ENCODE measurements at regions not wholly inside any gene's neighbourhood (a gene's known extent, or its start where the extent isn't known, plus 50 kb on each side); places are given as distances from the start of the nearest gene placed in this dataset.
"Not testable (repeated sequence)": the region's sequence is repeated elsewhere in the genome, so short reads cannot be mapped to it uniquely, and the experiment has no call there.

DNA sequence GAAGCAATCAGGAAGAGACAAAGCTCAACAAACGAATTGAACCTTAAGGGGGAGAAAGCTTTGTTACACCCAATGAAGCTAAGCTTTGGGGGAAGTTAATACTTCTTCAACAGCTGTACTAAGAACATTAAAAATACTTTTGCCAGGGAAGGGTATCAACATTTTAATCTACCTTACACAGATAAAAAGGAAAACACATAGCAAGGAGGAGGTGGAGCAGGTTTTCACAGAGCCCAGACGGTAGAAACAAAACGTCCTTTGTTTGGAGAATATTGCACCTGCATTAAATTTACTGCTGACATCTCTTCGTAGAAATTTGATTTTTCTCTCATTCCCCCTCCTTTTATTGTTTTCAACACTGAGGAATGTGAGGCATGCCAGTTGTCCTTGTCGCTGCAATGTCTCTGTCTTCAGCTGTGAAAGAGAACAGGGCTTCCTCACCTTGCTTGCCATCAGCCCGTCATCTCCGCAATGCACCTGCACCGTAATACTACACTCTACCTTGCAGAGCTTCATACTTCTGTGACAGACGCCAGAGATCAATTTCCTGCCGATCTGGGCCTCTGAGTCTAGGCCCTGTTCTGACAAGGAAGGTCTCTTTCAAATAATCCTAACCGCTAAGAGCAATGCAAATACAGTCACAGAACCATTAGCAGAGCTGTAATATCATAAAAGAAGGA lies 270.8 kb downstream of the SPRY2 start:
- Mint-ChIP-seq H3K27ac (no peak overlapping the region), H3K4me1 (ENCODE audit: low read depth) (no peaks in the 10 kb centered on the region), H3K9me3 (ENCODE audit: low read depth) (no peaks in the 10 kb centered on the region), H3K27me3 (no peaks in the 10 kb centered on the region), H3K36me3 (no peaks in the 10 kb centered on the region), H3K4me3 (no peak overlapping the region)

DNA sequence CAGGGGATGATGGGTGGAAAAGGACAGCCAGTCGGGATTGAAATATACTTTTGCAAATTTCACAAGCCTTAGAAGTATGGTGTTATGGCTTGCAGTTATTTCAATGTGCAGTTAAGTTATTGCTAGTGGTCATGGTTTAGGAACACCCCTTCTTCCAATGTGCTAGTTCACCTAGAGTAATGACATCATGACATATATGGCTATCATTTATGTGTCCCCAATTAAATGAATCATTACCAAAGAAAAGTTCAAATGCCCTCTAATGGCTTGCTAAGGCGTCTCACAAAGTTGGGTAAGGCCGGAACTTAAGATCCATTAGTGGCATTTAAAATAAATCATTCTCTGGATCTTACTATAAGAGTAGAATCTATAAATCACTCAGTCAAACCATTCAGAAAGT lies 271.6 kb downstream of the SPRY2 start:
- Mint-ChIP-seq H3K9me3 (ENCODE audit: low read depth) (no peaks in the 10 kb centered on the region), H3K27me3 (no peaks in the 10 kb centered on the region), H3K4me3 (no peak overlapping the region), H3K36me3 (no peaks in the 10 kb centered on the region), H3K27ac (no peak overlapping the region), H3K4me1 (ENCODE audit: low read depth) (no peaks in the 10 kb centered on the region)

GRCh38 chr13:80065996-80066395 lies 274.9 kb downstream of the SPRY2 start:
- H3K4me1 Mint-ChIP-seq (ENCODE audit: low read depth), result no peaks in the 10 kb centered on the region
- no peaks in the 10 kb centered on the region for H3K27me3 Mint-ChIP-seq
- no peak overlapping the region for H3K27ac Mint-ChIP-seq
- H3K4me3 Mint-ChIP-seq, result no peak overlapping the region
- no peaks in the 10 kb centered on the region for H3K36me3 Mint-ChIP-seq
- H3K9me3 Mint-ChIP-seq (ENCODE audit: low read depth), result no peaks in the 10 kb centered on the region

DNA sequence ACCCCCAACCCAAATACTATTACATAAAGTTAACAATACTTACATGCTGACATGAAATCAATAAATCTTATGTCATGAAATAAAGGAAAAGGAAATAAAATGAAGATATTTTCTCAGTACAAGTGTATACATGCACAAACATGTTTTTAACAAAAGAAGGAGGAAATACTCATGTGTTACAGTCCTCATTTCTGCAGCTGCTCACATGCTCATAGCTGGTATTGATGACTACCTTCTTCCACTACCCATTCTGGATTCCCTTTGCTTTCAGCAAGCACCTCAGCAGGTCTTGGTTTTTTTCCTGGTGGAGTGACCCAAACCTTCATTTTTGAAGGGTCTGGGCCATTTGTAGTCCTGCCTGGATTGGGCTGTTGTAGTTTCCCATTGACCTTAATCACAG lies 278.5 kb downstream of the SPRY2 start:
- not testable (repeated sequence) for H3K27me3 Mint-ChIP-seq; H3K9me3 Mint-ChIP-seq (ENCODE audit: low read depth); H3K4me1 Mint-ChIP-seq (ENCODE audit: low read depth); H3K27ac Mint-ChIP-seq; H3K36me3 Mint-ChIP-seq; H3K4me3 Mint-ChIP-seq

GRCh38 chr13:80059789-80060188 lies 281.1 kb downstream of the SPRY2 start:
- no peaks in the 10 kb centered on the region for H3K9me3 Mint-ChIP-seq (ENCODE audit: low read depth)
- no peak overlapping the region for H3K4me3 Mint-ChIP-seq
- no peak overlapping the region for H3K27ac Mint-ChIP-seq
- H3K27me3 Mint-ChIP-seq, result no peaks in the 10 kb centered on the region
- H3K36me3 Mint-ChIP-seq, result no peaks in the 10 kb centered on the region
- H3K4me1 Mint-ChIP-seq (ENCODE audit: low read depth), result no peaks in the 10 kb centered on the region

DNA sequence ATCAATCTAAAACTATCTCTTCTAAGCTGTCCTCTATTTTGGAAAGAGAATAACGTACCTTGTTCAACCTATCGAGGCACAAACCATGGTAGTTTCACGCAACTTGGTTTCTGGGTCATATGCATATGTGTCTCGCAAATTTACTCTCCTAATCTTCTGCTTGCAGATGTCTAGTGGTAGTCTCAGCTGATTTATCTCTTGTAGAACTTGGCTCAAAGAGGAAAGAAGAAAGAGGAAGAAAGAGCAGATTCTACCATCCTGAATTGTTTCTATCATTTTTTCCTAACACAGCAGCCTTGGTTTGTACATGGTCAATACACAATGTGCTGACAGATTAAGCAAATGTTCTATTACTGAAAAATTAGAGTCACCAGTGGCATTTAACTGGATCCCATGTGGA lies 282.3 kb downstream of the SPRY2 start:
- Mint-ChIP-seq H3K9me3 (ENCODE audit: low read depth) (no peaks in the 10 kb centered on the region), H3K4me1 (ENCODE audit: low read depth) (no peaks in the 10 kb centered on the region), H3K27ac (no peak overlapping the region), H3K27me3 (no peaks in the 10 kb centered on the region), H3K36me3 (no peaks in the 10 kb centered on the region), H3K4me3 (no peak overlapping the region)

- H3K9me3 Mint-ChIP-seq (ENCODE audit: low read depth), result no peaks in the 10 kb centered on the region
- no peak overlapping the region for H3K27ac Mint-ChIP-seq
- no peak overlapping the region for H3K4me3 Mint-ChIP-seq
- no peaks in the 10 kb centered on the region for H3K27me3 Mint-ChIP-seq
- no peaks in the 10 kb centered on the region for H3K4me1 Mint-ChIP-seq (ENCODE audit: low read depth)
- H3K36me3 Mint-ChIP-seq, result no peaks in the 10 kb centered on the region
Observed at GRCh38 chr13:80055847-80056246, 285.1 kb downstream of the SPRY2 start.

- Mint-ChIP-seq H3K4me3 (no peak overlapping the region), H3K36me3 (no peaks in the 10 kb centered on the region), H3K27ac (no peak overlapping the region), H3K27me3 (no peaks in the 10 kb centered on the region), H3K9me3 (ENCODE audit: low read depth) (no peaks in the 10 kb centered on the region), H3K4me1 (ENCODE audit: low read depth) (peaks cover 2% of the 10 kb centered on the region)
Observed at GRCh38 chr13:80054806-80055205, 286.1 kb downstream of the SPRY2 start.

DNA sequence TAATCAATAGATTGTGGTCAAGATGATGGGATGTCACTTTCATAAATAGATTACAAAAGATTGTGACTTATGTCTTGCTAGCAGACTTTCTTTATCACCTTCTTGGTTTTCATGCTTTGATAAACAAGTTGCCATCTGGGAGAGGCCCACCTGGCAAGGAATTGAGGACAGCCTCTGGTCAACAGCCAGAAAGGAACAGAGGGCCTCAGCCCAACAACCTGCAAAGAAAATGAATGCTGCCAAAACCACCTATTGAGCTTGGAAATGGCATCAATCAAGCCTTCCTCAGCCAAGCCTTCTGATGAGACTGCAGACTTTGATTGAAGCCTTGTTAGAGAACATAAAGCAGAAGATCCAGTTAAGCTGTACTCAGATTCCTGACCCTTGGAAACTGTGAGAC lies 288.6 kb downstream of the SPRY2 start:
- H3K4me3 Mint-ChIP-seq, result no peak overlapping the region
- no peaks in the 10 kb centered on the region for H3K9me3 Mint-ChIP-seq (ENCODE audit: low read depth)
- no peaks in the 10 kb centered on the region for H3K27me3 Mint-ChIP-seq
- H3K4me1 Mint-ChIP-seq (ENCODE audit: low read depth), result peaks cover 15% of the 10 kb centered on the region
- H3K27ac Mint-ChIP-seq, result no peak overlapping the region
- no peaks in the 10 kb centered on the region for H3K36me3 Mint-ChIP-seq

DNA sequence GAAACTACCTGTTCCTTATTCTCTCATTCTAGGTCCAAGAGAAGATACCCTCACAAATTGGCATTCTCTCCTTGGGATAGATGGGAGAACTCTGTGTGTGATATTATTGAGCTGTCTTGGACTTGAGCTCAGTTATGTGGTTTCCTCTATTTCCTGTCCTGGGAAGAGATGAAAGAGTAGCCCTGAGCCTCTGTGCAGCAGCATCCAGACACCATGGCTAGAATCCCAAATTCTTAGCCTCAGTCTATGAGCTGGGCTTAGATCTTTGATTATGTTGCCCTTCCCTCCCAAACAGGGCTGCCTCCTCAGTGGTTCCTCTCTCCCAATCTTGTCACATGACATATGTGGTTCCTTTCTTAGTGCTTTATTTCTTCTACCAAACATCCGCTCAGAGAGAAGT lies 290.7 kb downstream of the SPRY2 start:
- no peaks in the 10 kb centered on the region for H3K9me3 Mint-ChIP-seq (ENCODE audit: low read depth)
- H3K36me3 Mint-ChIP-seq, result no peaks in the 10 kb centered on the region
- H3K27me3 Mint-ChIP-seq, result no peaks in the 10 kb centered on the region
- H3K4me3 Mint-ChIP-seq, result no peak overlapping the region
- H3K27ac Mint-ChIP-seq, result no peak overlapping the region
- H3K4me1 Mint-ChIP-seq (ENCODE audit: low read depth), result peaks cover 15% of the 10 kb centered on the region

DNA sequence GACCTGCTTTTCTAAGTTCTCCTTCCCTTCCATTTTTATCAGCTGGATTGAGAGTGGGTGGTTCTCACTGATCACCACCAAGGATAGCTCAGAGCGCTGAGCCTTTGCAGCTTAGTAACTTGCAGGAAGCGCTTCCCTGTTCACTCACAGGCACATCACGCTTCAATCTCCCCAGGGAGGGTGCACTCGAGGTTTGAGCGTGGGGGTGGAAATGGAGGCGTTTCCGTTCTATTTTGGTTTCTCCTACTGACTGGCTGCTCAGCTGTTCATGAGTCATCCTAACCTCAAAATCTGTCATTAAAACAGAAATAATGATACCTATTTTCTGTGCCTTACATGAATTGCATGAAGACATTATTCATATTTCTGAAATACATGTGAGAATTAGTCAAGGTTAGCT lies 292.1 kb downstream of the SPRY2 start:
- no peaks in the 10 kb centered on the region for H3K9me3 Mint-ChIP-seq (ENCODE audit: low read depth)
- H3K27me3 Mint-ChIP-seq, result no peaks in the 10 kb centered on the region
- H3K4me1 Mint-ChIP-seq (ENCODE audit: low read depth), result peaks cover 15% of the 10 kb centered on the region
- H3K27ac Mint-ChIP-seq, result peak overlapping the region; percentile 24
- no peaks in the 10 kb centered on the region for H3K36me3 Mint-ChIP-seq
- peak overlapping the region; percentile 31 for H3K4me3 Mint-ChIP-seq

DNA sequence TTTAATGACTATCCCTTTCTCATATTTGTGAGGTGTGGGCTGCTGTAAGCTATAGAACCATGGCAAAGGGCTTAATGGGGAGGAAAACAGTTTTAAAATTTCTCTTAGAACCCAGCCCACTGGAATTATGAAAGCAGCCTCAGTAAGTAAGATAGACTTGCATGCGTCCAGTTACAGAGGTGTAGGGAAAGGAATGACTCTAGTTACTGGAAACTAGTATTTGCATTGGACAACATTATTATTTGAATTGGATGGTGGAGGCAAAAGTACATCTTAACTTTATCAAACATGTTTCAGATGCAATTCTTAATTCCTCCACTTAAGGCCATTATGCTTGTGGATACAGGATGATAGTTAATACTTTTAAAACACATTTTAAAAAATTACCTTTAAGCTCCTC lies 292.9 kb downstream of the SPRY2 start:
- H3K27ac Mint-ChIP-seq, result no peak overlapping the region
- H3K36me3 Mint-ChIP-seq, result no peaks in the 10 kb centered on the region
- H3K9me3 Mint-ChIP-seq (ENCODE audit: low read depth), result no peaks in the 10 kb centered on the region
- peaks cover 15% of the 10 kb centered on the region for H3K4me1 Mint-ChIP-seq (ENCODE audit: low read depth)
- no peaks in the 10 kb centered on the region for H3K27me3 Mint-ChIP-seq
- H3K4me3 Mint-ChIP-seq, result no peak overlapping the region

- Mint-ChIP-seq H3K27ac (no peak overlapping the region), H3K9me3 (ENCODE audit: low read depth) (no peaks in the 10 kb centered on the region), H3K4me1 (ENCODE audit: low read depth) (peaks cover 15% of the 10 kb centered on the region), H3K36me3 (no peaks in the 10 kb centered on the region), H3K4me3 (no peak overlapping the region), H3K27me3 (no peaks in the 10 kb centered on the region)
Observed at GRCh38 chr13:80047406-80047805, 293.5 kb downstream of the SPRY2 start.

- Mint-ChIP-seq H3K36me3 (no peaks in the 10 kb centered on the region), H3K27me3 (no peaks in the 10 kb centered on the region), H3K27ac (no peak overlapping the region), H3K4me1 (ENCODE audit: low read depth) (no peaks in the 10 kb centered on the region), H3K4me3 (no peak overlapping the region), H3K9me3 (ENCODE audit: low read depth) (no peaks in the 10 kb centered on the region)
Observed at GRCh38 chr13:80040981-80041317, 300.0 kb downstream of the SPRY2 start.

GRCh38 chr13:80040196-80040980 lies 300.5 kb downstream of the SPRY2 start:
- Mint-ChIP-seq H3K9me3 (ENCODE audit: low read depth) (no peaks in the 10 kb centered on the region), H3K27me3 (no peaks in the 10 kb centered on the region), H3K36me3 (no peaks in the 10 kb centered on the region), H3K4me3 (no peak overlapping the region), H3K27ac (no peak overlapping the region), H3K4me1 (ENCODE audit: low read depth) (no peaks in the 10 kb centered on the region)

DNA sequence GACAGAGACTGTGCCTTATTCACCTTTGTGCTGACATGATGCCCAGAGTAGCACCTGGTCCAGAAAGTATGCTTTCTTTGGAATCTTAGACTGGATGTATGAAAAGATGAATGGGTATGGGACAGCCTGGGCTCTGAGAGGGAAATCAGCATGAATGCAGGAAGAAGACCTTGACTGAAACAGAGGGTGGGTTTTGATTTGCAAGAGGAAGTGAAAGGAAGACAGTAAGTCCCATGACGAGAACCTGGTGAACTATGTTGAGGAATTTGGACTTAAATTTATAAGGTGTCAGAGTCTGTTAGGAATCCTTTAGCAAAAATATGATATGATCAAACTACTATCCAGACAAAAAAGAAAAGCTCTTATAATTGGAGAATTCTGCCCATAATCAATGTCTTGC lies 301.9 kb downstream of the SPRY2 start:
- no peaks in the 10 kb centered on the region for H3K36me3 Mint-ChIP-seq
- no peaks in the 10 kb centered on the region for H3K4me1 Mint-ChIP-seq (ENCODE audit: low read depth)
- H3K9me3 Mint-ChIP-seq (ENCODE audit: low read depth), result no peaks in the 10 kb centered on the region
- H3K4me3 Mint-ChIP-seq, result no peak overlapping the region
- H3K27ac Mint-ChIP-seq, result no peak overlapping the region
- no peaks in the 10 kb centered on the region for H3K27me3 Mint-ChIP-seq

All from activated naive CD8-positive, alpha-beta T cell (primary cell).